AG09309 (cell line): ENCODE measurements at regions not wholly inside any gene's neighbourhood (a gene's known extent, or its start where the extent isn't known, plus 50 kb on each side); places are given as distances from the start of the nearest gene placed in this dataset.

ENCODE experiments used
- DNase-seq: peaks from one replicate; pipeline ENCODE4 v3.0.0-alpha.2; 2010; ENCODE audit warnings: low read depth
- H3K4me3 ChIP-seq: 2 replicates; pipeline ENCODE4 v1.5.1; 2011; ENCODE audit warnings: mild to moderate bottlenecking, low read depth, low read length, moderate library complexity; ENCODE audit not compliant: control insufficient read depth
- CTCF ChIP-seq: IDR thresholded peaks from 2 replicates; pipeline ENCODE4 v1.5.1; 2011; ENCODE audit warnings: mild to moderate bottlenecking, low read depth, low read length, inconsistent platforms; ENCODE audit not compliant: insufficient read depth, control insufficient read depth; ENCODE audit errors: missing control alignments

GRCh38 chr2:195122653-195123052 is 534.4 kb upstream of the SLC39A10 start:
- TF ChIP-seq CTCF: no peak
- DNase-seq: no peak
- H3K4me3 ChIP-seq: no peak overlapping the region

GRCh38 chr2:195121341-195121740 is 535.7 kb upstream of the SLC39A10 start:
- TF ChIP-seq CTCF: no peak
- DNase-seq: no peak
- no peak overlapping the region for H3K4me3 ChIP-seq

GRCh38 chr2:195119231-195119630 is 537.8 kb upstream of the SLC39A10 start:
- no peak for TF ChIP-seq CTCF
- no peak overlapping the region for H3K4me3 ChIP-seq
- DNase-seq: no peak

- TF ChIP-seq CTCF: no peak
Measured at GRCh38 chr2:195118276-195118675, 538.8 kb upstream of the SLC39A10 start.

GRCh38 chr2:195117011-195117410 is 540.0 kb upstream of the SLC39A10 start:
- no peak overlapping the region for H3K4me3 ChIP-seq
- no peak for DNase-seq
- no peak for TF ChIP-seq CTCF

More at GRCh38 chr2:195118276-195118675, 538.8 kb upstream of the SLC39A10 start:
- H3K4me3 ChIP-seq: no peak overlapping the region
- DNase-seq: no peak

GRCh38 chr2:195115738-195116137 is 541.3 kb upstream of the SLC39A10 start:
- DNase-seq: no peak
- no peak for TF ChIP-seq CTCF
- no peak overlapping the region for H3K4me3 ChIP-seq

- H3K4me3 ChIP-seq: no peak overlapping the region
- no peak for DNase-seq
- no peak for TF ChIP-seq CTCF
Measured at GRCh38 chr2:195108182-195108581, 548.8 kb upstream of the SLC39A10 start.
